GM19452 (cell line): ENCODE measurements at regions not wholly inside any gene's neighbourhood (a gene's known extent, or its start where the extent isn't known, plus 50 kb on each side); places are given as distances from the start of the nearest gene placed in this dataset.
"Not testable (repeated sequence)": the region's sequence is repeated elsewhere in the genome, so short reads cannot be mapped to it uniquely, and the experiment has no call there.

Experiments used
- ATAC-seq: cut with Tn5 transposase; IDR thresholded peaks from one replicate; pipeline ENCODE4 v1.9.1; 2021; ENCODE audit not compliant: unreplicated experiment

DNA sequence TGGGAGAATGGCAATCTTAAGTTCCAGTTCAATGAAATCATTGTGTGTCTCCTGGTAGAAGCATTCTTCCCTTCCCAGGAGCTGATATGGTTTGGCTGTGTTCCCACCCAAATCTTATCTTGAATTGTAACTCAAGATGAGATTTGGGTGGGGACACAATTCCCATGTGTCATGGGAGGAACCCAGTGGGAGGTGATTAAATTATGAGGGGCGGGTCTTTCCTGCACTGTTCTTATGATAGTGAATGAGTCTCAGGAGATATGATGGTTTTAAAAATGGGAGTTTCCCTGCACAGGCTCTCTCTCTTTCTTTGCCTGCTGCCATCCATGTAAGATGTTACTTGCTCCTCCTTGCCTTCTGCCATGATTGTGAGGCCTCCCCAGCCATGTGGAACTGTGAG is 108.3 kb upstream of the RUNX1 start:
- not testable (repeated sequence) for ATAC-seq

DNA sequence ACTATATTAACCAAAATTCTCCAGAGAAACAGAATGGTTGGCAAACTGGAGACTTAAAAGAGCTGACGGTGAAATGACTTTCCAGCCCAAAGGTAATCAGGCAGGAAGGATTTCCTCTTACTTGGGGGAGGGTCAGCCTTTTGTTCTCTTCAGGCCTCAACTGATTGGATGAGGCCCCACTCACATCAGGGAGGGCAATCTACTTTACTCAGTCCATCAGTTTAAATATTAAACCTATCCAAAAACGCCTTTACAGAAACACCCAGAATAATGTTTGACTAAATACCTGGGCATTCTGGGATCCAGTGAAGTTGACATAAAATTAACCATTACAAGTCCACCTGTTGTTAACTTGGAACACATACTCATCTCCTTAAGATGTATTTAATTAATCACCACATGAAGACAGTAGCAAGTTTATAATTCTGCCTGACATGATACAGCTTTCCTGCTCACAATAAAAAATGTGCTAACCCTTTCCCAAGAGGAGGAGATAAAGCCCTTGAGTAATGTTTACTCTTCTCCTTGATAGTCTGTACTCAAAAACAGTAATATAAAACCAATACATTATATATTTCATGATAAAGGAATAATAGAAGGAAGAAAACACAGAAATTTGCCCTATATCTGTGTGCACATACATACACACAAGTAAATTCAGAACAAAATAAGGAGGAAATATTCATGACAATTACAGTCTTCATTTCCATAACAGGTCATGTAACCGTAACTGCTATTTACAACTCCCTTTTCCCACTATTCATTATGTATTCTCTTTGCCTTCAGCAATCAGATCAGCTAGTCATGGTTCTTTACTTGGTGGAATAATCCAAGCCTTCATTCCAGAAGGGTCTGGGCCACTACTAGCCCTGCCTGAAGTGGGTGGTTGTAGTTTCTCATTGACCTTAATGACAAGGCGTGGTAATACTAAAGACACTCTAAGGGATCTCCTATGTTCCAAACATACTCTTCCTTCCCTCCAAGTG is 107.5 kb upstream of the RUNX1 start:
- no peak for ATAC-seq

DNA sequence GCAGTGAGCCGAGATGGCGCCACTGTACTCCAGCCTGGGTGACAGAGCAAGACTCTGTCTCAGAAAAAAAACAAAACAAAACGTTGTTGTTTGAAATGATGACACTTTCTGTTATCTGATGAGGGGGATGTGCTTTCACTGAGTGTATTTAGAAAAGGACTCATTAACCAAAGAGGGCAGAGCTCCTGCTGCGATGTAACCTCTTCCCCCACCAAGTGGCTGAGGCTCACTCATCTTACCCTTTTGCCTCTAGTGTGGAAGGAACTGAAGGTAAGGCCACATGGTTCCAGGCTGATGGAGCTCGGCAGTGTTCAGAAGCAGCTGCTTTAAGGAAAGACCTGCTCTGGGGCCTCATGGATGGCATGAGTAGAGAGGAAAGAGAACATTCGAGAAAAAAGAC is 105.7 kb upstream of the RUNX1 start:
- no peak for ATAC-seq

DNA sequence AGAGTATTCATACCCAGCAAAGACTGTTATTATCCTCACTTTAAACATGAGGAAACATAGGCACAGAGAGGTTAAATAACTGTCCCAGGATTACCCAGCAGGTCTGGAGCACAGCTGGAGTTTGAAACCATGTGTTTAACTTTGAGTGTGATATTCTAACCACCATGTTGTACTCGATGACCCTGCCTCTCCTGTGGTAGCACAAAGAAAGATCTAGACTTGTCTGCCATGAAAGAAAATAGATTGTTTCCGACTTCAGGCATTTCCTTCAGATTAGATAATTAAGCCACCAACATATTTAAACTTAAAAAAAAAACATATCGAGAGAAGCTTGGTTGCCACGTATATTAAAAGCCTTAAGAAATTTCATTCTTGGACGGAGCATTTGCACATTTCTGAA is 104.6 kb upstream of the RUNX1 start:
- ATAC-seq, result no peak

DNA sequence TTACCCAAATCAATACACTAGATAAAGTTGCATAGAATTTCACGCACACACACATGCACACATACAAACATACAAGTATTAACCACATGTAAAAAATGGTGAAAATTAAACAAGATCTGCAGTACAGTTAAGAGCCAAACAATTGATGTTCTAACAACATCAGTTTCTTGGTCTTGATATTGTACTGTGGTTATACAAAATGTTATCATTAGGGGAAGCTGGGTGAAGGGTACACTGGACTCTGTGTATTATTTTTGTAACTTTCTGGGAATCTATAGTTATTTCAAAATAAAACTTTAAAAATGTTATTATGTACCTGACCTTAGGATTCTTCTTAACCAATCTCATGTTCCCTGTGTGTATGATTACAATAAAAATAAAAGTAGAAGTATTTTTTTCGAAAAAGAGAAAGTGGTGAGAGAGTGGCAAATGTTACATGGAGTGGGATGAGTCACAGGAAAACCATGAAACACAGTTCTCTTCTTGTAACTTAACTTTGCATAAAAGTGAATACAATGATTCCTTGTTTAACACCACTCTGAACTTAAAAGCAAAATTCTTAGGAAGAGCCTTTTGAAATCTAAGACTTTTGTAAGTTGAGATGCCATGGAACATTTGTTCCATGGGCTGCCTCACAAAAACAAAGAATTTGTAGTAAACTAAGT is 101.6 kb upstream of the RUNX1 start:
- no peak for ATAC-seq

DNA sequence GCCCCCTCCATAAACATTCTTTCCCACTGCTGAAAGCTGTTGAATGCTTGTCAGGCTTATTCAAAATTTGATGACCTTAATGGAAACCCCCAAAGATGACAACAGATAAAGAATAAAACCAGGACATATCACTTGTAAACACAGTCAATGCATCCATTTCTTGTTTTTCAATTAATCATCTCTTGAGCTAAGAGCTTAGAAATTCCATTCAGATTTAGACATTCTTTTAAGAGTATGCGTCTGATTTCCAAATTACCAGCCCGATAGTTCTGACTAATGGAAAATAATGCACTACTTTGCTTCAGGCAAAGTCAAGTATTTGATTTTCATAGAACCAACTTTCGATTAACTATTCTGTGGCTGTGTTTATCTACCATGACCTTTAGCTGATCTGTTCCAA is 100.6 kb upstream of the RUNX1 start:
- no peak for ATAC-seq

DNA sequence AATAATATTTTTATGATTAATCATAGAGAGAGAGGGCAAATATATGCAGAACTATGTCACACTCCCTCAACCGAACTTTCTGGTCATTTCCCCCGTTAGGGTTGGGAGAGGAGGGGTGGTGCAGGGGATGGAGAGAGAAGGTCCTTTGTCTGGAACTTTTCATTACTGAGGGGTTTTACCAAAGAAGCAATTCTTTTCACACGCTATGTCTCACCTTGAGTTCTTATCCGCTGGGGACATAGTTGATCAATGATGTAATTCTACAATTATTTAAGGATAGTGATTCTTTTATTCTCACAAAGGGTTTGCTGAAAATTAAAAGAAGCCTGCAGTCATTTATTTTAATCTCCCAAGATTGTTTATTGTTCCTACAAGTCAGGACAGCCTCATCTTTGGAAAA is 98.3 kb upstream of the RUNX1 start:
- ATAC-seq, result no peak

DNA sequence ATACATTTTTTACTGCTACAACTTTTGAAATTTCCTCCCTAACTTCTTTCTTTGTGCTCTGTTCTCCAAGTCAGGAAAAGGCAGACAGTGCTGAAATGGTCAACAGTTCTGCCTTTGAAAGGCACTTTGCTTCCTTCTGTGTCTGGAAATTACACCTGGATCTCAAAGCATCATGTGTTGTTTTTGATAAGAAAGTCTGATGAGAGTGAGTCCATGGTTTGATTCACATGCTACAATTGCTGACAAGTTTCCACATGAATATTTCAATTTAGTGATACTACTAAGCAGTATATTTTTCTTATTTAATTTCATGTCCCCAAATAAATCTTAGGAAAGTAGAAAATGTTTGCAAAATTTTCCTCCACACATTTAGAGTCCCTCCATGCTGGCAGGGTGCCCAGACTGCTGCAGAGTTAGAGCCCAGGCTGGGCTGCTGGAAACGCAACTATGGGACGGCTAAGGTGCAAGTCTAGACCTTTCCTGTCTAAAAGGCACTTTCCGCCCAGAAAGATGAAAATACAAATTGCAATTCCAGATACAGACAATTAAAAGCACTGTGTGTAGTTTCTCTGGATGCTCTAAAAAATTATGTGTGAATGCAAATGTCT is 96.6 kb upstream of the RUNX1 start:
- ATAC-seq, result no peak

DNA sequence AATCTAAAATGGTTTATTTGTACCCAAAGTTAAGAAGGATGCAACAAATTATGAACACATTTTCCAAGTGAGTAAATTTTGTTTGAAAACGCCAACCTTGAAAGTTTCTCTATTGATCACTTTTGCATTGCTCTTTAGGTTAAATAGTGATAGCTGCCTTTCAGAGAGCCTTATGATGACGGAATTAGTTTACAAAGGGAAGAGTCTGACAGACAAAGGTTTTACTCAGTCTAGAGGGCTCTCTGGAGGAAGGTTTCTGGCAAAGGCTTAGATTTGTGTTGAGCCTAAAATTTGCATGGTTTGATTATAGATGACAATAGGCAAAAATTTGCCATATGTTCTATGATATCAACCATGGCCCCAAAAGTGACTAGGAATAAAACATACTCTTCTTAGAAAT is 95.9 kb upstream of the RUNX1 start:
- ATAC-seq, result no peak

DNA sequence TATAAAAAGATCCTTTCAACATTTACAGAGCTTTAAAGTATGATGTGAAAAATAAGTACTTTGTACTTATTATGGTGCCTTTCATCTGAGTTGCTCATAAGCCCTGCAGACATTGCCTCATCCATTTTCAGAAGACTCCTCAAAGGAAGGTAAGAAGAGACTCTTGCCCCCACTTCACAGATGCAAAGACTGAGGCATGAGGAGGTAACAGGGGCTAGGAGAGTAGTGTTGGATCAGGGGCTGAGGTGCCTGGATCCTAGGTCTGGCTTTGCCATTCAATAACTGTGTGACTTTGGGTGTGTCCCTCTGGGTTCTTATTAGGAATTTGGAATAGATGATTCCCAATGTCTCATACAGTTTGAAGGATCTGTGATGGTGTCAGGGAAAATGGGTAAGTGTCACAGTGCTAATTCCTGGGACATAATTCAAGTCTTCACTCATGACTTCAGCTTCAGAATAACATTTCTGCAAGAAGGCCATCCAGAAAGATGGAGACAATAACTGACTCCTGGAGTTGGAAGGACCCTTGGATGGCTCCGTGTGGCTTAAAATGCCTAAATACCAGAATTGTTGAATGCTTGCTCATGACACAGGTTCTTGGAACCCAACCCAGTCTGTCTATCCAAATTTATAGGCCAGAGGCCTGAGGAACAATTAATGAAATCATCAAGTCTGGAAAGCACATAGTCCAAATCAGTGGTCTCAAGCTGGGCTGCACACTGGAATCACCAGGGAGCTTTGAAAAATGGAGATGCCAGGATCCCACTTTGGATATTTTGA is 93.1 kb upstream of the RUNX1 start:
- no peak for ATAC-seq

DNA sequence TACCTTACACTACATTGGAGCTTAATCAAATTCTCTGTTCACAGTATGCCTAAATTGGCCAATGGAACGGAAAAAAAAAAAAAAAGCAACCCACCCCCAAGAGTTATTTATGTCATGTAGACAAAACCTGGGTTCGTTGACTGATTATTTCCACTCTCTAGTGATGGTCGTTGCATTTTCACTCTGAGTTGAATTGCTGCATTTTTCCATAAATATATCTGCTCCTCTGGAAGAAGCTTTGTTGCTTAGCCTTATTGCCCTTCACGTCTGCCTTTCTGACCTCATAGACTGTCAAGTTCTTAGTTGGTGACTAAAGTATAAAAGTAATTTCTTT is 90.2 kb upstream of the RUNX1 start:
- ATAC-seq, result no peak

DNA sequence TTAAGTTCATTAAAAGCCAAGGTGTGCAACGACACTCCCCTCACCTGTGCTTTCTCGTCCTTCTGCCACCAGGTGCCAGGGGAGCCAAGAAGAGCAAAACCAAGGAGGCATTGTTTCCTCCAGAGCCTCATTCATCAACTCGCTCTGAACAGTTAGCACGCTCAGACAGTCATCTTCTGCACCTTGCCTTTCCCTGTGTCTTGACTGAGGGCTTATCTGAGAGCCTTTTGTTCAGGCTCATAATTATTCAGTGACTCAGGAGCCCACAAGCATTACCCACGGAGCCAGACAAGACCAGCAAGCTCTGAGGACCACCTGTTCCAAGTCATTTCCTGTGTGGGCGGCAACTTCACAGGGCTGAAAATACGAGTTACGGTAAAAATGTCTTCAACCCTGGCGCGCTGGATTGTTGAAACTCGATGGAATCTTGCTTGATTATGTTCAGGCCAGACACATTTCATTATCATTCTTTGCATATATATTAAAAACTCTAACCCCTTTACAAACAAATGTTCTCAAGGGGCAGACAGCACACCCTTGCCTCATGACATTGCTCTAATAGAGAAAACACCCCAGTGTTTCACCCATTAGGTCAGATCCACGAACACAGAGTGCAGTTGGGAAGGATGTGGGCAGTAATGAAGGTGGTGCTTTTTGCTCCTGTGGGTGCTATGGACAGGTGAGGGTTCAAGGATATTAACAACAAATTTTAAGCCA is 89.7 kb upstream of the RUNX1 start:
- no peak for ATAC-seq

DNA sequence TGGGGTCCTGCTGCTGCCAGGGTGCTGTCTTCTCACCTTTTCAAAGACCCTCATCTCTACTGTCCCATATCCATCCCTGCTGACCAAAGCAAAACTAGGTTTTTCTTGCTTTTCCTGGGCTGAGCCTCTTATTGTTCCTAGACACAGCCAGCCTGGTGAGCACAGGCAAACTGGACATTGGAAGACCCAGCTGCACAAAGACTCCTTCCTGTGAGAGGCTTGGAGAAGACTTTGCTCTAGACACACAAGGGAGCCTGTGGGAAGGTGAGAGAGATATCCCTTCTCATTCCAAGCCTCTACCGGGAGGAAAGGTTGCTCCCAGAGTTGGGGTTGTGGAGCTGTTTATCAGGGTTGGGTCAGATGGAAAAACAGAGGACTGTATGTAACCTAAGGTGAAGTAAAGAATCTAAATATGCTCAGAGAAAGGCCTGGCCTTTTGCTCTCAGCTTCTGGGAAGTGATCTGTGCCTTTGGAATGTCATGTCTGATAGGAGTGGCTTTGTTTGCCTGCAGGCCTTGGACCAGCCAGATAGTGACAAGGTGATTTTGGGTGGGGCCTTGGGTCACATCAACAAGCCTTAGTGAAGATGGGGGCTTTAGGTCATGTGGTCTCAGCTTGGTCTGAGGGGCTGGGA is 87.6 kb upstream of the RUNX1 start:
- ATAC-seq, result no peak

DNA sequence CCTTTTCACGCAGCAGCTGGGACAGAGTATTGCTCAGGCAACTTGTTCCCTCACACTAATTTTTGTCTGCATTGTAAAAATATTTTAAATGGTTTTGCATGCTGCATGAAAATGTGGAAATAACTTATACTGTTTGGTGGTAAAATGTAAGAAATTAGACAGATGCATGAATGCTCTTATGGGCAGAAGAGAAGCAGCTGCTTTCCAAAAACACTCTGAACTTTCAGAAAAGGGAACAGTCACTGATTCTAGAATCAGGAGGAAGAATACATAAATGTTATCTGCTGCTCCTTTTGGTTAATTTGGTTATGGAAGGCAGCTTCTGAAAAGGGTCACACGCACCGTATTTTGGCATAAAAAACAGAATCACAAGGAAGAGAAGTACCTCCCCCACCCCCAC is 87.0 kb upstream of the RUNX1 start:
- ATAC-seq, result no peak

DNA sequence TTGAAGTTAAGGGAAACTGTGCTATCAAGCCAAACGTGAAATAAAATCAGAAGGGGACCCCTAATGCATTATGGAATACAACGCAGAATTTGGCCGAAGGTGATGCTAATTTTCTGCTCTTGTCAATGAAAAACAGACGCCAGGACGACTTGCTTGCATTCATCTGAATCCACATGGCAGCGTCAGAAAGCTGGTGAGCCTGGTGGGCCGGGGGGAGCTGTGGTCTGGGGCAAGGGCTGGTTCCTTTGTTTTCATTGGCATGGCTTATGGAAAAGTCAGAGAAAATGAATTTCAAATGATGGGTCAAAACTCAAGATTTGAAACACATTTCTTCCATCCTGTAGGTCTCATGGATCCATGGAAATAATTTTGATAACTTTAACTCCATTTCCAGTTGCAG is 86.4 kb upstream of the RUNX1 start:
- no peak for ATAC-seq

DNA sequence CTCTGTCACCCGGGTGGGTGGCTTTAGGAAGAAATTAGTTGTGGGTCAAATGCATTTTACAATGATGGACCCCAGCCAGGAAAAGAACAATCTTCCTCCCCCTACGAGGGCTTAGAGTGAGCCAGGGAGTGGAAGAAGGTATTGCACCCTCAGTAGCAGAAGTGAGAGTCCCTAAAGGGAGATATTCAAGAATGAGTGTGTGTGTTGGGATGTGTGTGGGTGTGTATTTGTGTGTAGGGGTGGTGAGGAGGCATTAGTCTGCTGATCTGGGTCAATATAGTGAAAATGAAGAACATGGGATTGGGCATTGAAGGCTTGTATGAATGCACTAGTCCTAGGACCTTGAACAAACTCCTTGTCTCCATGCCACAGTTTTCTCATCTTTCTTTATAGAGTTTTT is 85.2 kb upstream of the RUNX1 start:
- ATAC-seq, result no peak

DNA sequence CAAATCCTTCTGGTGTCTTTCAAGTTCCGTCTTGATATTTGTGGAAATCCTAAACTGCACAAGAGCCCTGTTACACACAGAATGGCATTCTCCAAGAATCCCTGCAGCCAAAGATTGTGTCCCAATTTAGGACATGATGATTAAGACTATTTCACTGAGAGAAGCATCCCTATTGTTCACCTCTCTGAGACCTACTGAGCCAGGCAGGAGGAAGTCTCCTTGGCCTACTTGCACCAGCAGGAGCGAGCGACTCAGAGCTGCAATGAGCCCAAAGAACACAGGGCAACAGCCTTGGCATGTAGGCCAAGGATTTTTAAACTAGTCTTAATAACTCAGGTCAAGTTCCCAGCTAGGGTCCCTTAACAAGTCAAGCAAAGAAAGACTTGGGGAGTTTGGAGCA is 79.4 kb upstream of the RUNX1 start:
- no peak for ATAC-seq

DNA sequence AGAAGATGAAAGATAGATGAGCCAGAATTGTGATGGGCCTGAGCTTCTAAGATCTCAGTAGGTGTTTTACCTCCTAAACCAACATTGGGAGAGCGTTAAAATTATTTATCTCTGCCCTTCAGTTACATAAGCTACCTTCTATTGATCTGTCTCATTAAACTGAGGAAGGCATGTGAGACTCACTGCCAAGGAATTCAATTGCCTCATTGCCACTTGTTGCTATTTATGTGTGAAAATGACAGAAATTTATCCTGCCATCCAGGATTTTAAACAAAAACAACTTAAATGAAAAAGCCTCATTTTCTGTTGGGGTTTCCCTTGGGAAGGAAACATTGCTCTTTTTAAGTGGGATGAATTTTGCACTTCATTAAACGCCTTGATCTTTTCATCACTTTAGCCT is 78.7 kb upstream of the RUNX1 start:
- no peak for ATAC-seq

DNA sequence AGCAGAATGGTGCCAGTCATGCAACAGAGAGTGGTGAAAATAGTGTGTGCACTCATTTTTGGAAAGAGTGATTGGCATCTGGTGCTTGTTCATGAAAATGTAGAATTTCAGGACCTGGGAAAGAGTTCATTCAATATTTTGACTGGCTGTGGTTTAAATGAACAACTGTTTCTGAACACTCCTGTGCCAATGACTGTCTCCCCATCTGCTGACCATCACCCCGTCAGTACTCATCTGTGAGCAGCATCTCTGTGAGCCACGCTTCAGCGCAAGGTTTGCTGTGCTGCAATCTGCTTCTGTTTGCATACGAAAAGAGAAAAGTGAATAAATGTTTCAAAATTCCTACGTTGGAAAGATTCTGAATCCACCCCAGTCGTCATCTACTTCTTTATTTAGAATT is 77.9 kb upstream of the RUNX1 start:
- ATAC-seq, result no peak

DNA sequence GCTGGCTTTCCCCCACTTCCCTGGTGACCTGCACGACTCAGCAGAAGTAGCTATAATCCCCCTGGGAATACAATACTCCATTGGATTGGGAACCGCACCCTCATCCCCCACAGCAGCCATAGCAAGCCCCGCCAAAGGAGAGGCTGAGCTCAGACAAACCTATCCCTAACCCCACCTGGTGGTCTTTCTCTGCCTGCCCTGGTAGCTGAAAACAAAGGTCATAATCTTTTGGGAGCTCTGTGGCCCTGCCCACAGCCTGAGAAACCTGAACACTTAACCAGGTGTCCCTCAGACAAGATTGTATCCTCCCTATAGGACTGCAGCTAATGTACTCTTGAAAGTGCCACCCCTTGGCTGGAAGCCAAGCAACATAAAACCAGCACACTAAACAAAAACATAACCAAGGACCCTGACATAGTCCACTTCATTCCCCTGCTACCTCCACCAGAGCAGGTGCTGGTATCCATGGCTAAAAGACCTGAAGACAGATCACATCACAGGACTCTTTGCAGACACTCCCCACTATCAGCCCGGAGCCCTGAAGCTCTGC is 71.6 kb upstream of the RUNX1 start:
- ATAC-seq, result no peak
